ENCODE measurements at regions not wholly inside any gene's neighbourhood (a gene's known extent, or its start where the extent isn't known, plus 50 kb on each side); places are given as distances from the start of the nearest gene placed in this dataset.

- Histone ChIP-seq H3K27ac (no peak overlapping the region), H3K4me1 (peaks cover 0 to 6% (median 0%) of the 10 kb centered on the region in 4 donors), H3K4me3 (no peak overlapping the region), H3K27me3 (peaks cover 0 to 24% (median 0%) of the 10 kb centered on the region in 3 donors), H3K36me3 (no peaks in the 10 kb centered on the region), H3K9me3 (no peaks in the 10 kb centered on the region)
- TF ChIP-seq POLR2AphosphoS5 (IDR thresholded peaks at IDR 0.05) (no peak), EP300 (IDR thresholded peaks at IDR 0.05) (no peak), POLR2A (IDR thresholded peaks at IDR 0.05) (no peak), CTCF (IDR thresholded peaks at IDR 0.05) (no peak)
- no peak for DNase-seq
- 84 to 88% (median 86%) methylated on average over 14 to 17 of the region's 17 CpGs for WGBS, 5 donors
- intact Hi-C loops (cut with DNase I; ENCODE audit: low total_unique reads): no loop called here
Observed at GRCh38 chr2:239674101-239674980, 273.5 kb upstream of the HDAC4 start.

- Histone ChIP-seq H3K27ac (no peak overlapping the region), H3K9me3 (no peaks in the 10 kb centered on the region), H3K27me3 (peaks cover 0 to 24% (median 0%) of the 10 kb centered on the region in 3 donors), H3K4me1 (peaks cover 0 to 6% (median 0%) of the 10 kb centered on the region in 4 donors), H3K4me3 (no peak overlapping the region), H3K36me3 (no peaks in the 10 kb centered on the region)
- DNase-seq: no peak
- intact Hi-C loops (cut with DNase I; ENCODE audit: low total_unique reads): no loop called here
- TF ChIP-seq POLR2AphosphoS5 (IDR thresholded peaks at IDR 0.05) (no peak), POLR2A (IDR thresholded peaks at IDR 0.05) (no peak), CTCF (IDR thresholded peaks at IDR 0.05) (no peak), EP300 (IDR thresholded peaks at IDR 0.05) (no peak)
- WGBS, 5 donors: 74 to 79% (median 77%) methylated on average over 10 of the region's 10 CpGs
Observed at GRCh38 chr2:239673641-239674040, 272.8 kb upstream of the HDAC4 start.

GRCh38 chr2:239671916-239672849 is 271.4 kb upstream of the HDAC4 start:
- intact Hi-C loops (cut with DNase I; ENCODE audit: low total_unique reads): no loop called here
- Histone ChIP-seq H3K4me3 (no peak overlapping the region), H3K27ac (no peak overlapping the region), H3K4me1 (peaks cover 0 to 6% (median 0%) of the 10 kb centered on the region in 4 donors), H3K27me3 (peaks cover 0 to 16% (median 0%) of the 10 kb centered on the region in 3 donors), H3K36me3 (no peaks in the 10 kb centered on the region), H3K9me3 (no peaks in the 10 kb centered on the region)
- whole genome bisulfite sequencing, 5 donors: 84 to 88% (median 86%) methylated on average over 18 of the region's 18 CpGs
- no peak for DNase-seq
- TF ChIP-seq CTCF (IDR thresholded peaks at IDR 0.05): no peak
- TF ChIP-seq POLR2A (IDR thresholded peaks at IDR 0.05): no peak
- TF ChIP-seq POLR2AphosphoS5 (IDR thresholded peaks at IDR 0.05): no peak
- no peak for TF ChIP-seq EP300 (IDR thresholded peaks at IDR 0.05)

GRCh38 chr2:239671471-239671870 is 270.7 kb upstream of the HDAC4 start:
- WGBS, 5 donors: 81 to 86% (median 85%) methylated on average over 10 of the region's 10 CpGs
- no peak for TF ChIP-seq POLR2AphosphoS5 (IDR thresholded peaks at IDR 0.05)
- TF ChIP-seq POLR2A (IDR thresholded peaks at IDR 0.05): no peak
- no peak for TF ChIP-seq CTCF (IDR thresholded peaks at IDR 0.05)
- Histone ChIP-seq H3K27ac (no peak overlapping the region), H3K27me3 (peaks cover 0 to 15% (median 0%) of the 10 kb centered on the region in 3 donors), H3K9me3 (no peaks in the 10 kb centered on the region), H3K4me1 (peaks cover 0 to 6% (median 0%) of the 10 kb centered on the region in 4 donors), H3K36me3 (no peaks in the 10 kb centered on the region), H3K4me3 (no peak overlapping the region)
- DNase-seq: no peak
- intact Hi-C loops (cut with DNase I; ENCODE audit: low total_unique reads): no loop called here

All from stomach (tissue), 8 donors.